HL-60 (cell line): ENCODE measurements at regions not wholly inside any gene's neighbourhood (a gene's known extent, or its start where the extent isn't known, plus 50 kb on each side); places are given as distances from the start of the nearest gene placed in this dataset.

Source experiments
- DNase-seq, 2 experiments: peaks; one replicate each; pipeline ENCODE4 v3.0.0-alpha.2; 2010 to 2020; ENCODE audit warnings: low read depth in 1 of 2, low spot score in 1 of 2
- H3K27ac ChIP-seq: fragments of 250-450 bp; sonication (Bioruptor Pico); replicated peaks from 2 replicates; pipeline ENCODE4 v1.5.1; 2020; ENCODE audit warnings: mild to moderate bottlenecking, moderate library complexity
- H3K27me3 ChIP-seq: fragments of 250-450 bp; sonication (Bioruptor Pico); 2 replicates; pipeline ENCODE4 v1.5.1; 2021; ENCODE audit warnings: mild to moderate bottlenecking, moderate library complexity; ENCODE audit not compliant: insufficient read depth, poor library complexity, severe bottlenecking
- H3K4me3 ChIP-seq: replicated peaks from 2 replicates; pipeline ENCODE4 v1.5.1; 2011; ENCODE audit warnings: mild to moderate bottlenecking, control low read depth, low read length; ENCODE audit not compliant: insufficient read depth
- CTCF ChIP-seq: IDR thresholded peaks from one replicate; pipeline ENCODE4 v1.5.1; 2011; ENCODE audit warnings: low read length, control low read depth, inconsistent platforms; ENCODE audit not compliant: insufficient read depth
- GABPA ChIP-seq: IDR thresholded peaks from 2 replicates; pipeline ENCODE4 v1.6.1; 2012; ENCODE audit warnings: low read depth
- POLR2AphosphoS5 ChIP-seq: IDR thresholded peaks from 2 replicates; pipeline ENCODE4 v1.6.1; 2012; ENCODE audit warnings: low read depth
- REST ChIP-seq: IDR thresholded peaks from 2 replicates; pipeline ENCODE4 v1.6.1; 2012; ENCODE audit warnings: low read depth; ENCODE audit not compliant: insufficient replicate concordance
- SPI1 ChIP-seq: IDR thresholded peaks from 2 replicates; pipeline ENCODE4 v1.6.1; 2012; ENCODE audit warnings: low read depth, mild to moderate bottlenecking, borderline replicate concordance

- no peak overlapping the region for H3K27ac ChIP-seq
- no peak overlapping the region for H3K4me3 ChIP-seq
- DNase-seq = no peak
- TF ChIP-seq SPI1 = no peak
- TF ChIP-seq GABPA = no peak
- no peak for TF ChIP-seq REST
- TF ChIP-seq POLR2AphosphoS5 = no peak
- no peak for TF ChIP-seq CTCF
- H3K27me3 ChIP-seq = no peaks in the 10 kb centered on the region
Observed at GRCh38 chr2:118634876-118635275, 212.6 kb downstream of the EN1 start.

GRCh38 chr2:118633371-118634018 is 214.0 kb downstream of the EN1 start:
- DNase-seq = no peak
- Histone ChIP-seq H3K4me3 (no peak overlapping the region), H3K27me3 (no peaks in the 10 kb centered on the region), H3K27ac (no peak overlapping the region)
- no peak for TF ChIP-seq CTCF

GRCh38 chr2:118632921-118633320 is 214.5 kb downstream of the EN1 start:
- no peak for DNase-seq
- H3K27ac ChIP-seq = no peak overlapping the region
- no peaks in the 10 kb centered on the region for H3K27me3 ChIP-seq
- no peak overlapping the region for H3K4me3 ChIP-seq
- TF ChIP-seq POLR2AphosphoS5 = no peak
- no peak for TF ChIP-seq CTCF
- TF ChIP-seq REST = no peak
- no peak for TF ChIP-seq GABPA
- no peak for TF ChIP-seq SPI1

GRCh38 chr2:118627156-118627555 is 220.3 kb downstream of the EN1 start:
- no peak overlapping the region for H3K4me3 ChIP-seq
- TF ChIP-seq POLR2AphosphoS5 = no peak
- TF ChIP-seq REST = no peak
- TF ChIP-seq SPI1 = no peak
- TF ChIP-seq GABPA = no peak
- no peak for TF ChIP-seq CTCF
- no peak for DNase-seq
- H3K27me3 ChIP-seq = no peaks in the 10 kb centered on the region
- no peak overlapping the region for H3K27ac ChIP-seq
